ENCODE measurements at regions not wholly inside any gene's neighbourhood (a gene's known extent, or its start where the extent isn't known, plus 50 kb on each side); places are given as distances from the start of the nearest gene placed in this dataset.

GRCh38 chr5:165996201-165996875, 2295.1 kb upstream of the WWC1 start:
- WGBS (ENCODE audit: extremely low coverage, insufficient coverage, insufficient read length): no CpG with 5 or more reads among the region's 13 CpGs
- no peaks in the 10 kb centered on the region for H3K79me2 ChIP-seq (ENCODE audit: control insufficient read depth, insufficient read depth, low read length, poor library complexity)
- H2BK5ac ChIP-seq (ENCODE audit: low read depth, low read length, poor library complexity): no peak overlapping the region
- no peaks in the 10 kb centered on the region for H3K9me3 ChIP-seq (ENCODE audit: insufficient read depth, low read depth, low read length)
- H3K14ac ChIP-seq (ENCODE audit: low read length): no peak overlapping the region
- no peak overlapping the region for H3K4me3 ChIP-seq (ENCODE audit: low read depth, low read length)
- H2BK120ac ChIP-seq (ENCODE audit: insufficient read depth, low read length, poor library complexity): no peak overlapping the region
- peak overlapping the region; percentile 62 for H4K12ac ChIP-seq (ENCODE audit: low read depth, low read length)
- no peaks in the 10 kb centered on the region for H3K4me1 ChIP-seq (ENCODE audit: control insufficient read depth in 1 of 2, insufficient read depth in 2 of 2, low read length in 2 of 2)
- H3K4me2 ChIP-seq (ENCODE audit: low read length): no peak overlapping the region
- H4K91ac ChIP-seq (ENCODE audit: low read depth, low read length): no peak overlapping the region
- H3K9ac ChIP-seq (ENCODE audit: low read length): no peak overlapping the region
- no peak overlapping the region for H4K8ac ChIP-seq (ENCODE audit: low read depth, low read length)
- no peaks in the 10 kb centered on the region for H3K79me1 ChIP-seq (ENCODE audit: low read length)
- H3K27ac ChIP-seq (ENCODE audit: low read depth, low read length): no peak overlapping the region
- H3K36me3 ChIP-seq (ENCODE audit: control insufficient read depth in 1 of 2, insufficient read depth in 2 of 2, low read length in 2 of 2): no peaks in the 10 kb centered on the region
- H2AFZ ChIP-seq (ENCODE audit: insufficient read depth, low read length, poor library complexity): no peak overlapping the region
- H3K4ac ChIP-seq (ENCODE audit: low read depth, low read length): no peak overlapping the region
- no peak for DNase-seq
- no peak overlapping the region for H3K23ac ChIP-seq (ENCODE audit: low read length)
- no peak overlapping the region for H2BK12ac ChIP-seq (ENCODE audit: low read length)
- no peak overlapping the region for H3K18ac ChIP-seq (ENCODE audit: low read length)
- H2AK5ac ChIP-seq (ENCODE audit: low read length): no peak overlapping the region
- no peaks in the 10 kb centered on the region for H3K27me3 ChIP-seq (ENCODE audit: insufficient read depth, low read length)

GRCh38 chr5:165999693-166000320, 2291.6 kb upstream of the WWC1 start:
- no peak for DNase-seq
- no peak overlapping the region for H2BK12ac ChIP-seq (ENCODE audit: low read length)
- H2BK120ac ChIP-seq (ENCODE audit: insufficient read depth, low read length, poor library complexity): no peak overlapping the region
- H4K8ac ChIP-seq (ENCODE audit: low read depth, low read length): no peak overlapping the region
- H3K36me3 ChIP-seq (ENCODE audit: control insufficient read depth in 1 of 2, insufficient read depth in 2 of 2, low read length in 2 of 2): no peaks in the 10 kb centered on the region
- H3K9me3 ChIP-seq (ENCODE audit: insufficient read depth, low read depth, low read length): no peaks in the 10 kb centered on the region
- H3K23ac ChIP-seq (ENCODE audit: low read length): no peak overlapping the region
- no peak overlapping the region for H3K9ac ChIP-seq (ENCODE audit: low read length)
- no peak overlapping the region for H4K12ac ChIP-seq (ENCODE audit: low read depth, low read length)
- no peaks in the 10 kb centered on the region for H3K27me3 ChIP-seq (ENCODE audit: insufficient read depth, low read length)
- H3K79me2 ChIP-seq (ENCODE audit: control insufficient read depth, insufficient read depth, low read length, poor library complexity): no peaks in the 10 kb centered on the region
- no CpG with 5 or more reads among the region's 5 CpGs for WGBS (ENCODE audit: extremely low coverage, insufficient coverage, insufficient read length)
- H3K14ac ChIP-seq (ENCODE audit: low read length): no peak overlapping the region
- H3K4ac ChIP-seq (ENCODE audit: low read depth, low read length): no peak overlapping the region
- H3K27ac ChIP-seq (ENCODE audit: low read depth, low read length): no peak overlapping the region
- H2AFZ ChIP-seq (ENCODE audit: insufficient read depth, low read length, poor library complexity): no peak overlapping the region
- no peak overlapping the region for H2AK5ac ChIP-seq (ENCODE audit: low read length)
- no peak overlapping the region for H2BK5ac ChIP-seq (ENCODE audit: low read depth, low read length, poor library complexity)
- no peaks in the 10 kb centered on the region for H3K4me1 ChIP-seq (ENCODE audit: control insufficient read depth in 1 of 2, insufficient read depth in 2 of 2, low read length in 2 of 2)
- H3K79me1 ChIP-seq (ENCODE audit: low read length): no peaks in the 10 kb centered on the region
- no peak overlapping the region for H3K4me2 ChIP-seq (ENCODE audit: low read length)
- H3K18ac ChIP-seq (ENCODE audit: low read length): no peak overlapping the region
- H4K91ac ChIP-seq (ENCODE audit: low read depth, low read length): no peak overlapping the region
- H3K4me3 ChIP-seq (ENCODE audit: low read depth, low read length): no peak overlapping the region

- no CpG with 5 or more reads among the region's 2 CpGs for WGBS (ENCODE audit: extremely low coverage, insufficient coverage, insufficient read length)
- Histone ChIP-seq H4K12ac (ENCODE audit: low read depth, low read length) (no peak overlapping the region), H3K4me3 (ENCODE audit: low read depth, low read length) (no peak overlapping the region), H3K4ac (ENCODE audit: low read depth, low read length) (no peak overlapping the region), H3K14ac (ENCODE audit: low read length) (no peak overlapping the region), H3K9ac (ENCODE audit: low read length) (no peak overlapping the region), H4K91ac (ENCODE audit: low read depth, low read length) (no peak overlapping the region), H3K79me2 (ENCODE audit: control insufficient read depth, insufficient read depth, low read length, poor library complexity) (no peaks in the 10 kb centered on the region), H2AFZ (ENCODE audit: insufficient read depth, low read length, poor library complexity) (no peak overlapping the region), H2BK5ac (ENCODE audit: low read depth, low read length, poor library complexity) (no peak overlapping the region), H3K9me3 (ENCODE audit: insufficient read depth, low read depth, low read length) (no peaks in the 10 kb centered on the region), H3K27me3 (ENCODE audit: insufficient read depth, low read length) (no peaks in the 10 kb centered on the region), H2AK5ac (ENCODE audit: low read length) (no peak overlapping the region), H3K23ac (ENCODE audit: low read length) (no peak overlapping the region), H2BK12ac (ENCODE audit: low read length) (no peak overlapping the region), H3K27ac (ENCODE audit: low read depth, low read length) (no peak overlapping the region), H3K18ac (ENCODE audit: low read length) (no peak overlapping the region), H3K79me1 (ENCODE audit: low read length) (no peaks in the 10 kb centered on the region), H3K4me2 (ENCODE audit: low read length) (no peak overlapping the region), H3K4me1 (ENCODE audit: control insufficient read depth in 1 of 2, insufficient read depth in 2 of 2, low read length in 2 of 2) (no peaks in the 10 kb centered on the region), H3K36me3 (ENCODE audit: control insufficient read depth in 1 of 2, insufficient read depth in 2 of 2, low read length in 2 of 2) (no peaks in the 10 kb centered on the region), H4K8ac (ENCODE audit: low read depth, low read length) (no peak overlapping the region), H2BK120ac (ENCODE audit: insufficient read depth, low read length, poor library complexity) (no peak overlapping the region)
- no peak for DNase-seq
Measured at GRCh38 chr5:166004006-166004405, 2287.4 kb upstream of the WWC1 start.

- H3K4me1 ChIP-seq (ENCODE audit: control insufficient read depth in 1 of 2, insufficient read depth in 2 of 2, low read length in 2 of 2): no peaks in the 10 kb centered on the region
- H2BK120ac ChIP-seq (ENCODE audit: insufficient read depth, low read length, poor library complexity): no peak overlapping the region
- H3K27me3 ChIP-seq (ENCODE audit: insufficient read depth, low read length): no peaks in the 10 kb centered on the region
- no peak overlapping the region for H3K4ac ChIP-seq (ENCODE audit: low read depth, low read length)
- H3K23ac ChIP-seq (ENCODE audit: low read length): no peak overlapping the region
- no peak overlapping the region for H3K18ac ChIP-seq (ENCODE audit: low read length)
- no peak overlapping the region for H4K8ac ChIP-seq (ENCODE audit: low read depth, low read length)
- H3K36me3 ChIP-seq (ENCODE audit: control insufficient read depth in 1 of 2, insufficient read depth in 2 of 2, low read length in 2 of 2): no peaks in the 10 kb centered on the region
- no peak overlapping the region for H4K91ac ChIP-seq (ENCODE audit: low read depth, low read length)
- no peaks in the 10 kb centered on the region for H3K9me3 ChIP-seq (ENCODE audit: insufficient read depth, low read depth, low read length)
- DNase-seq: no peak
- H2BK12ac ChIP-seq (ENCODE audit: low read length): no peak overlapping the region
- H3K4me2 ChIP-seq (ENCODE audit: low read length): no peak overlapping the region
- no peak overlapping the region for H3K9ac ChIP-seq (ENCODE audit: low read length)
- H2AFZ ChIP-seq (ENCODE audit: insufficient read depth, low read length, poor library complexity): no peak overlapping the region
- H3K79me1 ChIP-seq (ENCODE audit: low read length): no peaks in the 10 kb centered on the region
- WGBS (ENCODE audit: extremely low coverage, insufficient coverage, insufficient read length): no CpG with 5 or more reads among the region's 4 CpGs
- H4K12ac ChIP-seq (ENCODE audit: low read depth, low read length): no peak overlapping the region
- no peak overlapping the region for H2AK5ac ChIP-seq (ENCODE audit: low read length)
- H3K79me2 ChIP-seq (ENCODE audit: control insufficient read depth, insufficient read depth, low read length, poor library complexity): no peaks in the 10 kb centered on the region
- H2BK5ac ChIP-seq (ENCODE audit: low read depth, low read length, poor library complexity): no peak overlapping the region
- H3K14ac ChIP-seq (ENCODE audit: low read length): no peak overlapping the region
- H3K27ac ChIP-seq (ENCODE audit: low read depth, low read length): no peak overlapping the region
- H3K4me3 ChIP-seq (ENCODE audit: low read depth, low read length): no peak overlapping the region
Measured at GRCh38 chr5:166013415-166013814, 2278.0 kb upstream of the WWC1 start.

All from trophoblast cell (in vitro differentiated cells and primary cell).